HEK293 (cell line): ENCODE measurements at regions not wholly inside any gene's neighbourhood (a gene's known extent, or its start where the extent isn't known, plus 50 kb on each side); places are given as distances from the start of the nearest gene placed in this dataset.
"Not testable (repeated sequence)": the region's sequence is repeated elsewhere in the genome, so short reads cannot be mapped to it uniquely, and the experiment has no call there.

Experiments used
- CTCF ChIA-PET: fragments of 350-600 bp; formaldehyde crosslinking; extraction: SDS; loops from one replicate; lab custom pipeline; 2021; ENCODE audit warnings: antibody characterized with exemption; lab: Yijun Ruan, JAX
- POLR2A ChIA-PET: fragments of 300-600 bp; formaldehyde crosslinking; extraction: SDS; loops from one replicate; lab custom pipeline; 2020; ENCODE audit warnings: antibody characterized with exemption, inconsistent platforms; lab: Yijun Ruan, JAX
- H3K27ac ChIP-seq: fragments of 200-500 bp; sonication (Bioruptor generic); 2 replicates; pipeline ENCODE4 v1.5.1; 2014; ENCODE audit warnings: low read depth, low read length, control low read depth, inconsistent platforms; ENCODE audit errors: extremely low read depth
- H3K36me3 ChIP-seq, 2 experiments: fragments of 200-500 bp in 1 of 2; sonication (Bioruptor generic) in 1 of 2; 1 replicate in 1 of 2; 2 replicates in 1 of 2; pipeline ENCODE4 v1.5.1; 2014 to 2017; ENCODE audit warnings: inconsistent platforms in 2 of 2, low read length in 2 of 2; ENCODE audit not compliant: control insufficient read depth in 2 of 2, insufficient read depth in 1 of 2
- H3K4me1 ChIP-seq: fragments of 200-500 bp; sonication (Bioruptor generic); 2 replicates; pipeline ENCODE4 v1.5.1; 2014; ENCODE audit warnings: mild to moderate bottlenecking, low read length, inconsistent platforms; ENCODE audit not compliant: control insufficient read depth, insufficient read depth
- H3K4me3 ChIP-seq: 2 replicates; pipeline ENCODE4 v1.5.1; 2011; ENCODE audit warnings: low read depth, mild to moderate bottlenecking, control low read depth, low read length, moderate library complexity
- H3K9me3 ChIP-seq: fragments of 200-500 bp; sonication (Bioruptor generic); 2 replicates; pipeline ENCODE4 v1.5.1; 2014; ENCODE audit warnings: low read depth, low read length, inconsistent platforms; ENCODE audit not compliant: control insufficient read depth, insufficient read depth
- HOXD13 ChIP-seq: sonication (generic); formaldehyde crosslinking; IDR thresholded peaks from 2 replicates; pipeline ENCODE4 v1.8.0; 2022; ENCODE audit warnings: missing genetic modification reagents, borderline replicate concordance
- KLF1 ChIP-seq: fragments of 450-650 bp; formaldehyde crosslinking; IDR thresholded peaks from 2 replicates; pipeline ENCODE4 v1.5.1; 2016; ENCODE audit warnings: missing biosample characterization, missing genetic modification characterization
- OSR2 ChIP-seq: fragments of 450-650 bp; formaldehyde crosslinking; IDR thresholded peaks from 2 replicates; pipeline ENCODE4 v1.5.1; 2016; ENCODE audit warnings: missing biosample characterization, missing genetic modification characterization
- SCRT2 ChIP-seq: fragments of 450-650 bp; formaldehyde crosslinking; IDR thresholded peaks from 2 replicates; pipeline ENCODE4 v1.5.1; 2016; ENCODE audit warnings: missing biosample characterization, missing genetic modification characterization
- ZNF221 ChIP-seq: fragments of 450-650 bp; formaldehyde crosslinking; IDR thresholded peaks from 2 replicates; pipeline ENCODE4 v1.5.1; 2017; ENCODE audit warnings: missing biosample characterization, missing genetic modification characterization, borderline replicate concordance
- ZNF324 ChIP-seq: fragments of 450-650 bp; formaldehyde crosslinking; IDR thresholded peaks from 2 replicates; pipeline ENCODE4 v1.5.1; 2016; ENCODE audit warnings: missing biosample characterization, missing genetic modification characterization
- ZNF354C ChIP-seq: fragments of 450-650 bp; formaldehyde crosslinking; IDR thresholded peaks from 2 replicates; pipeline ENCODE4 v1.5.1; 2016; ENCODE audit warnings: missing biosample characterization, missing genetic modification characterization, low read depth, borderline replicate concordance
- ZNF48 ChIP-seq: fragments of 450-650 bp; formaldehyde crosslinking; IDR thresholded peaks from 2 replicates; pipeline ENCODE4 v1.5.1; 2016; ENCODE audit warnings: missing biosample characterization, missing genetic modification characterization
- ZNF521 ChIP-seq: fragments of 450-650 bp; formaldehyde crosslinking; IDR thresholded peaks from 2 replicates; pipeline ENCODE4 v1.5.1; 2017; ENCODE audit warnings: missing biosample characterization, mild to moderate bottlenecking, missing genetic modification characterization
- ZNF549 ChIP-seq: fragments of 450-650 bp; IDR thresholded peaks from 2 replicates; pipeline ENCODE4 v1.5.1; 2018; ENCODE audit warnings: missing biosample characterization, missing genetic modification characterization, mild to moderate bottlenecking, inconsistent platforms, moderate library complexity
- ZNF555 ChIP-seq: fragments of 450-650 bp; formaldehyde crosslinking; conservative IDR thresholded peaks from 2 replicates; pipeline ENCODE4 v1.5.1; 2017; ENCODE audit warnings: missing biosample characterization, mild to moderate bottlenecking, missing genetic modification characterization, inconsistent platforms
- ZNF560 ChIP-seq: fragments of 450-650 bp; formaldehyde crosslinking; IDR thresholded peaks from 2 replicates; pipeline ENCODE4 v1.5.1; 2017; ENCODE audit warnings: missing biosample characterization, missing genetic modification characterization, borderline replicate concordance
- ZNF610 ChIP-seq: fragments of 450-650 bp; formaldehyde crosslinking; IDR thresholded peaks from 2 replicates; pipeline ENCODE4 v1.5.1; 2016; ENCODE audit warnings: missing biosample characterization, missing genetic modification characterization, borderline replicate concordance
- ZNF624 ChIP-seq: fragments of 450-650 bp; formaldehyde crosslinking; IDR thresholded peaks from 2 replicates; pipeline ENCODE4 v1.5.1; 2017; ENCODE audit warnings: missing biosample characterization, missing genetic modification characterization
- ZNF626 ChIP-seq: fragments of 450-650 bp; sonication (Bioruptor Pico); formaldehyde crosslinking; IDR thresholded peaks from 2 replicates; pipeline ENCODE4 v1.5.1; 2018; ENCODE audit warnings: missing biosample characterization, missing genetic modification characterization, inconsistent platforms
- ZNF701 ChIP-seq: fragments of 450-650 bp; formaldehyde crosslinking; IDR thresholded peaks from 2 replicates; pipeline ENCODE4 v1.5.1; 2016; ENCODE audit warnings: missing biosample characterization, missing genetic modification characterization
- ZNF843 ChIP-seq: fragments of 450-650 bp; formaldehyde crosslinking; IDR thresholded peaks from 2 replicates; pipeline ENCODE4 v1.5.1; 2016; ENCODE audit warnings: missing biosample characterization, missing genetic modification characterization
- ZSCAN16 ChIP-seq: fragments of 450-650 bp; formaldehyde crosslinking; IDR thresholded peaks from 2 replicates; pipeline ENCODE4 v1.5.1; 2016; ENCODE audit warnings: missing biosample characterization, missing genetic modification characterization
- TF ChIP-seq, protein P1 (sequence below): fragments of 450-650 bp; formaldehyde crosslinking; IDR thresholded peaks from 2 replicates; pipeline ENCODE4 v1.5.1; 2016; ENCODE audit warnings: missing biosample characterization, missing genetic modification characterization, borderline replicate concordance

DNA sequence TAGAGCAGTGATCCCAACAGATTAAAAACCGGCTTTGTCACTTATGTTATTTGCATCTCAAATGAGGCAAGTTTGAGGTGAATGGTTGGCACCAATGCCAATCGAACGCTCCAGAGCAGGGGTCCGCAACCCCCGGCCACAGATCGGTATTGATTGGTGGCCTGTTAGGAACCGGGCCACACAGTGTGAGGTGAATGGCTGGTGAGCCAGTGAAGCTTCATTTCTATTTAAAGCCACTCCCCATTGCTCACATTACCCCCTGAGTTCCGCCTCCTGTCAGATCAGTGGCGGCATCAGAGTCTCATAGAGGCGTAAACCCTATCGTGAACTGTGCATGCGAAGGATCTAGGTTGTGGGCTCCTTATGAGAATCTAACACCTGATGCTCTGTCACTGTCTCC lies 132.0 kb downstream of the TMEM182 start:
- H3K4me1 ChIP-seq, result peaks cover 17% of the 10 kb centered on the region; the same call in 1 of the 2 replicates
- POLR2A ChIA-PET, result no interaction called here
- H3K9me3 ChIP-seq, result no peaks in the 10 kb centered on the region
- TF ChIP-seq ZNF610 (tag by site-specific recombination) (peak; percentile 96), ZNF354C (tag by site-specific recombination) (no peak)
- CTCF ChIA-PET, result no interaction called here
- no peak overlapping the region for H3K4me3 ChIP-seq
- no peaks in the 10 kb centered on the region for H3K36me3 ChIP-seq
- H3K27ac ChIP-seq, result no peak overlapping the region

- H3K4me1 ChIP-seq, result peaks cover 9% of the 10 kb centered on the region; the same call in 1 of the 2 replicates
- no peaks in the 10 kb centered on the region for H3K9me3 ChIP-seq
- H3K36me3 ChIP-seq, result no peaks in the 10 kb centered on the region
- H3K4me3 ChIP-seq, result no peak overlapping the region
- H3K27ac ChIP-seq, result no peak overlapping the region
- ChIA-PET CTCF (no interaction called here), POLR2A (no interaction called here)
- TF ChIP-seq ZNF221 (tag by site-specific recombination), result no peak
- TF ChIP-seq SCRT2, result peak; percentile 36; the same call in 1 of the 2 replicates
- no peak for TF ChIP-seq ZNF624 (tag by site-specific recombination)
Measured at GRCh38 chr2:102895376-102895775, 133.5 kb downstream of the TMEM182 start.

- H3K4me3 ChIP-seq, H3K4me1 ChIP-seq, H3K9me3 ChIP-seq, POLR2A ChIA-PET, CTCF ChIA-PET, H3K36me3 ChIP-seq, H3K27ac ChIP-seq: not testable (repeated sequence)
Measured at GRCh38 chr2:102909240-102909639, 147.4 kb downstream of the TMEM182 start.

DNA sequence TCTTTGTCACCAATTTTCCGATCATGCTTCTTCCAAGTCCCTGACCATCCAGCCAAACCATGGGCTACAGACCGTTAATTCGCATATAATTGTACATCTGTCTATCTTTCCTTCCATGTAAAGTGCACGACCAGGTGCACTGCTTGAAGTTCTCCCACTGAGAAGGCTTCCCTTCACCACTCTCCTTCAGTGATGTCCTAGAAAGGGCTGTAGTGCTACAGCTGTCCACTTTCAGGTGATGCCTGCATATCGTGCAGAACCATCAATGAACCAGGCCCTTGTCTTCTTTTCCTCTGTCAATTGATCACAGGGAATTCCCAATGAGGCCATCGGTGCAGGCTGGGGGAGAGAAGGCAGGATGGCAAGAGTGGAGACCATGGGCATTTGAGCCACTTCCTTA lies 148.9 kb downstream of the TMEM182 start:
- no peak overlapping the region for H3K4me3 ChIP-seq
- TF ChIP-seq HOXD13 (CRISPR knock-in tag), result no peak
- TF ChIP-seq ZNF701 (tag by site-specific recombination), result no peak
- TF ChIP-seq ZNF555, result no peak
- no peak for TF ChIP-seq ZNF521
- no peak for TF ChIP-seq ZNF626
- TF ChIP-seq ZNF560, result no peak
- TF ChIP-seq ZNF324 (tag by site-specific recombination), result no peak
- no peak for TF ChIP-seq ZNF48
- TF ChIP-seq ZSCAN16, result no peak
- no peak for TF ChIP-seq ZNF843
- TF ChIP-seq, protein P1, sequence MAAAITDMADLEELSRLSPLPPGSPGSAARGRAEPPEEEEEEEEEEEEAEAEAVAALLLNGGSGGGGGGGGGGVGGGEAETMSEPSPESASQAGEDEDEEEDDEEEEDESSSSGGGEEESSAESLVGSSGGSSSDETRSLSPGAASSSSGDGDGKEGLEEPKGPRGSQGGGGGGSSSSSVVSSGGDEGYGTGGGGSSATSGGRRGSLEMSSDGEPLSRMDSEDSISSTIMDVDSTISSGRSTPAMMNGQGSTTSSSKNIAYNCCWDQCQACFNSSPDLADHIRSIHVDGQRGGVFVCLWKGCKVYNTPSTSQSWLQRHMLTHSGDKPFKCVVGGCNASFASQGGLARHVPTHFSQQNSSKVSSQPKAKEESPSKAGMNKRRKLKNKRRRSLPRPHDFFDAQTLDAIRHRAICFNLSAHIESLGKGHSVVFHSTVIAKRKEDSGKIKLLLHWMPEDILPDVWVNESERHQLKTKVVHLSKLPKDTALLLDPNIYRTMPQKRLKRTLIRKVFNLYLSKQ, result no peak
- TF ChIP-seq ZNF549 (tag by site-specific recombination), result no peak
- TF ChIP-seq KLF1 (tag by site-specific recombination), result no peak
- TF ChIP-seq OSR2 (tag by site-specific recombination), result no peak
- TF ChIP-seq, all 188 proteins: peak for 0
- ChIA-PET CTCF (no interaction called here), POLR2A (no interaction called here)
- no peaks in the 10 kb centered on the region for H3K36me3 ChIP-seq
- no peak overlapping the region for H3K27ac ChIP-seq
- no peaks in the 10 kb centered on the region for H3K9me3 ChIP-seq
- no peaks in the 10 kb centered on the region for H3K4me1 ChIP-seq
